H1 (cell line): ENCODE measurements at regions not wholly inside any gene's neighbourhood (a gene's known extent, or its start where the extent isn't known, plus 50 kb on each side); places are given as distances from the start of the nearest gene placed in this dataset.

ENCODE experiments used
- CTCF ChIA-PET: fragments of 300-600 bp; sonication (Branson Sonifier 250); formaldehyde crosslinking; loops from one replicate; lab custom pipeline; 2021; ENCODE audit not compliant: partially characterized antibody; lab: Charles Lee
- POLR2A ChIA-PET: fragments of 300-600 bp; sonication (Branson Sonifier 250); formaldehyde crosslinking; loops from one replicate; lab custom pipeline; 2021; ENCODE audit warnings: inconsistent platforms; ENCODE audit not compliant: partially characterized antibody; lab: Charles Lee
- DNase-seq, 2 experiments: peaks; one replicate each; pipeline versions ENCODE4 v3.0.0 to v3.0.0-alpha.2; 2010 to 2022; ENCODE audit warnings: low spot score in 2 of 2, low read depth in 1 of 2, mixed read lengths in 1 of 2
- FAIRE-seq: peaks from 2 replicates; lab custom pipeline; 2011; peaks lifted over from hg19 to GRCh38; lab: Jason Lieb, UNC
- H2AFZ ChIP-seq: 2 replicates; pipeline ENCODE4 v1.8.1; 2012; ENCODE audit warnings: low read length, inconsistent platforms
- H2AK5ac ChIP-seq: 2 replicates; pipeline ENCODE4 v1.6.1; 2013; ENCODE audit warnings: low read depth, low read length
- H2BK120ac ChIP-seq: replicated peaks from 2 replicates; pipeline ENCODE3; 2013; ENCODE audit warnings: low read depth, low read length, inconsistent platforms
- H2BK12ac ChIP-seq: 2 replicates; pipeline ENCODE4 v1.6.1; 2013; ENCODE audit warnings: low read depth, low read length
- H2BK15ac ChIP-seq: 2 replicates; pipeline ENCODE4 v1.6.1; 2013; ENCODE audit warnings: low read length
- H2BK20ac ChIP-seq: 2 replicates; pipeline ENCODE4 v1.6.1; 2013; ENCODE audit warnings: low read length
- H2BK5ac ChIP-seq: 2 replicates; pipeline ENCODE4 v1.6.1; 2013; ENCODE audit warnings: low read depth, low read length
- H3K14ac ChIP-seq: 2 replicates; pipeline ENCODE4 v1.6.1; 2013; ENCODE audit warnings: inconsistent platforms; ENCODE audit not compliant: insufficient read length
- H3K18ac ChIP-seq: 2 replicates; pipeline ENCODE4 v1.6.1; 2013; ENCODE audit warnings: low read length; ENCODE audit errors: extremely low read depth
- H3K23ac ChIP-seq: 2 replicates; pipeline ENCODE4 v1.6.1; 2013; ENCODE audit warnings: inconsistent platforms; ENCODE audit not compliant: insufficient read length
- H3K23me2 ChIP-seq: 2 replicates; pipeline ENCODE4 v1.6.1; 2013; ENCODE audit warnings: low read depth, low read length
- H3K27ac ChIP-seq: 2 replicates; pipeline ENCODE4 v1.6.1; 2011; ENCODE audit warnings: low read depth, low read length, inconsistent platforms
- H3K27me3 ChIP-seq, 4 experiments: replicated peaks in 1 of 4; 1 replicate in 1 of 4; 2 replicates in 3 of 4; pipeline versions ENCODE4 v1.6.1 to v1.8.1; 2011 to 2013; ENCODE audit warnings: low read length in 3 of 4, mild to moderate bottlenecking in 3 of 4, inconsistent platforms in 2 of 4, mixed read lengths in 2 of 4, moderate library complexity in 1 of 4; ENCODE audit not compliant: control insufficient read depth in 3 of 4, insufficient read depth in 3 of 4; ENCODE audit errors: extremely low read depth in 1 of 4
- H3K36me3 ChIP-seq, 4 experiments: 2 replicates each; pipeline versions ENCODE4 v1.6.1 to v1.8.1; 2011 to 2013; ENCODE audit warnings: mild to moderate bottlenecking in 4 of 4, low read length in 3 of 4, moderate library complexity in 2 of 4, control low read depth in 1 of 4, inconsistent platforms in 1 of 4; ENCODE audit not compliant: insufficient read depth in 4 of 4, control insufficient read depth in 2 of 4
- H3K4ac ChIP-seq: replicated peaks from 2 replicates; pipeline ENCODE3; 2013; ENCODE audit warnings: low read length, low read depth, mixed read lengths, inconsistent platforms; ENCODE audit not compliant: insufficient read length
- H3K4me1 ChIP-seq, 4 experiments: replicated peaks in 1 of 4; 1 replicate in 1 of 4; 2 replicates in 3 of 4; pipeline versions ENCODE4 v1.6.1 to v1.8.1; 2011 to 2013; ENCODE audit warnings: low read length in 3 of 4, inconsistent platforms in 2 of 4, mixed read lengths in 1 of 4; ENCODE audit not compliant: insufficient read depth in 4 of 4, control insufficient read depth in 3 of 4
- H3K4me2 ChIP-seq, 2 experiments: 2 replicates each; pipeline versions ENCODE4 v1.6.1 to v1.8.1; 2011 to 2013; ENCODE audit warnings: low read depth in 2 of 2, low read length in 2 of 2, control low read depth in 1 of 2, inconsistent platforms in 1 of 2, mild to moderate bottlenecking in 1 of 2; ENCODE audit not compliant: insufficient read depth in 1 of 2
- H3K4me3 ChIP-seq, 4 experiments: fragments of 200-600, 300-600 bp in 1 of 4; sonication (generic), shearing (Covaris generic), sonication (Bioruptor Twin) in 1 of 4; 2 replicates each; pipeline versions ENCODE4 v1.5.1 to v1.8.1; 2011 to 2016; ENCODE audit warnings: low read length in 4 of 4, low read depth in 3 of 4, control low read depth in 2 of 4, inconsistent platforms in 2 of 4, mild to moderate bottlenecking in 2 of 4, mixed read lengths in 1 of 4, moderate library complexity in 1 of 4; ENCODE audit not compliant: insufficient read depth in 2 of 4; ENCODE audit errors: extremely low read depth in 1 of 4
- H3K56ac ChIP-seq: replicated peaks from 2 replicates; pipeline ENCODE3; 2013; ENCODE audit warnings: low read depth, mild to moderate bottlenecking, mixed read lengths, low read length, inconsistent platforms; ENCODE audit not compliant: insufficient read length
- H3K79me1 ChIP-seq: 2 replicates; pipeline ENCODE4 v1.6.1; 2013; ENCODE audit warnings: low read depth, low read length, control low read depth
- H3K79me2 ChIP-seq, 2 experiments: 2 replicates each; pipeline versions ENCODE4 v1.6.1 to v1.8.1; 2012 to 2013; ENCODE audit warnings: low read length in 2 of 2, mild to moderate bottlenecking in 2 of 2, inconsistent platforms in 1 of 2; ENCODE audit not compliant: insufficient read depth in 2 of 2, control insufficient read depth in 1 of 2
- H3K9ac ChIP-seq, 4 experiments: replicated peaks in 1 of 4; 1 replicate in 1 of 4; 2 replicates in 3 of 4; pipeline versions ENCODE4 v1.6.1 to v1.8.1; 2011 to 2013; ENCODE audit warnings: low read depth in 3 of 4, low read length in 3 of 4, control low read depth in 2 of 4, mild to moderate bottlenecking in 2 of 4, moderate library complexity in 2 of 4, inconsistent platforms in 1 of 4; ENCODE audit errors: extremely low read depth in 1 of 4
- H3K9me3 ChIP-seq, 2 experiments: 2 replicates each; pipeline versions ENCODE4 v1.6.1 to v1.8.1; 2012 to 2013; ENCODE audit warnings: mild to moderate bottlenecking in 2 of 2, moderate library complexity in 2 of 2, control low read depth in 1 of 2, inconsistent platforms in 1 of 2, low read depth in 1 of 2, low read length in 1 of 2, mixed read lengths in 1 of 2; ENCODE audit not compliant: insufficient read depth in 2 of 2
- H4K20me1 ChIP-seq, 2 experiments: replicated peaks in 1 of 2; 2 replicates each; pipeline versions ENCODE3 to v1.8.1; 2011 to 2013; ENCODE audit warnings: inconsistent platforms in 2 of 2, low read length in 2 of 2, mild to moderate bottlenecking in 1 of 2; ENCODE audit not compliant: insufficient read depth in 2 of 2, control insufficient read depth in 1 of 2
- H4K5ac ChIP-seq: 2 replicates; pipeline ENCODE4 v1.6.1; 2013; ENCODE audit warnings: low read length, low read depth, mixed read lengths, inconsistent platforms; ENCODE audit not compliant: insufficient read length
- H4K8ac ChIP-seq: 2 replicates; pipeline ENCODE4 v1.8.0; 2013; ENCODE audit warnings: mild to moderate bottlenecking, moderate library complexity, low read length, inconsistent platforms; ENCODE audit not compliant: insufficient read depth; ENCODE audit errors: extremely low read depth
- H4K91ac ChIP-seq: replicated peaks from 2 replicates; pipeline ENCODE3; 2013; ENCODE audit warnings: low read length, mixed read lengths, inconsistent platforms; ENCODE audit not compliant: insufficient read length
- BRCA1 ChIP-seq: IDR thresholded peaks from 2 replicates; pipeline ENCODE4 v1.6.1; 2012; ENCODE audit warnings: low read depth, low read length, improper control_type of control experiment
- HDAC2 ChIP-seq, 2 experiments: fragments of 300-600 bp in 1 of 2; sonication (generic) in 1 of 2; IDR thresholded peaks; 2 replicates each; pipeline ENCODE4 v1.6.1; 2011 to 2012; ENCODE audit warnings: low read depth in 2 of 2, low read length in 2 of 2, mild to moderate bottlenecking in 2 of 2, moderate library complexity in 2 of 2, borderline replicate concordance in 1 of 2, inconsistent platforms in 1 of 2
- KDM1A ChIP-seq: fragments of 200-600, 300-600 bp; sonication (generic); IDR thresholded peaks from 2 replicates; pipeline ENCODE4 v1.7.1; 2016; ENCODE audit warnings: mild to moderate bottlenecking, low read length, borderline replicate concordance
- KDM5A ChIP-seq: fragments of 200-600 bp; IDR thresholded peaks from 2 replicates; pipeline ENCODE4 v1.7.1; 2012; ENCODE audit warnings: mild to moderate bottlenecking, low read length, inconsistent platforms, mixed read lengths
- RAD21 ChIP-seq, 2 experiments: IDR thresholded peaks in 1 of 2; conservative IDR thresholded peaks in 1 of 2; 2 replicates each; pipeline ENCODE4 v1.6.1; 2011; ENCODE audit warnings: low read depth in 2 of 2, low read length in 2 of 2, improper control_type of control experiment in 1 of 2, inconsistent platforms in 1 of 2, mild to moderate bottlenecking in 1 of 2, moderate library complexity in 1 of 2
- WGBS, 2 experiments: shearing (Covaris generic) in 1 of 2; methylation state at CpG; one replicate each; pipeline versions ENCODE4 v1.1.6 to v1.1.7; 2013 to 2015; ENCODE audit warnings: low lambda C conversion rate in 2 of 2, mixed read lengths in 2 of 2, inconsistent platforms in 1 of 2, low coverage in 1 of 2, missing lambda C conversion rate in 1 of 2; ENCODE audit not compliant: insufficient replicate concordance in 2 of 2, insufficient coverage in 1 of 2, insufficient read length in 1 of 2; ENCODE audit errors: extremely low coverage in 1 of 2, missing lambda C conversion rate in 1 of 2; 5-methylcytosine and 5-hydroxymethylcytosine counted together
- TF ChIP-seq, protein P1 (sequence below), 3 experiments: IDR thresholded peaks; 1 replicate in 2 of 3; 2 replicates in 1 of 3; pipeline versions ENCODE4 v1.5.1 to v1.6.1; 2011; ENCODE audit warnings: low read length in 3 of 3, mild to moderate bottlenecking in 3 of 3, inconsistent platforms in 2 of 3, low read depth in 1 of 3, moderate library complexity in 1 of 3; ENCODE audit not compliant: insufficient read depth in 1 of 3; ENCODE audit errors: control extremely low read depth in 1 of 3

DNA sequence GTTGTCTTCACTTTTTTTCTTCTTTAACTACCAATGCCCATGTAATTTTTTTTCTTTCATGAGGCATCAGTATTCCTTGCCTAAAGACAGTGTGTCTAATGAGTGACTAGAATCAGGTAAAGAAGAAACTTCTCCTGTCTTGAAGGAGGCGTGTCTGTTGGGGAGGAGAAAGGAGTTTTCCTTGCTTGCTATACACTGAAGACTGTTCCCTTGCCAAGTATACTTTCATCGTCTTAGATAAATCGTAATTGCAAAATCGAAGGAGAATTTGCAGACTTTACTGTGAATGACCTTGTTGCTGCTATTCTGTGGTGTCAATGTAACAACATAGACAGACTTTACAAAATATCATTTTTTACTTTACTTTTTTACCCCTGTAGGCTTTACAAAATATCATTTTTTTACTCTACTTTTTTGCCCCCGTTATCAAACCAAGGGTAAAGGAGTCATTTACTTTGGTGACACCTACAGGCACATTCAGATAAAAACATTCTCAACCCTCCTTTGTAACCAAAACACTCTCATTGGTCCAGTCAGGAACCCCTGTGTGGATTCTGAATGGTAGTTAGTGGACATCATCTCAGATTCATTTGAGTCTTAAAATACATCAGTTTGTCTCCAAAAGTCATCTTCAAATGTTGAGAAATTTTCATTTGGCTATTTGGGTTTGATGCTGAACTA, 232.4 kb downstream of the AHR start:
- no peak overlapping the region for H2BK12ac ChIP-seq
- H3K27me3 ChIP-seq, result no peaks in the 10 kb centered on the region
- H3K27ac ChIP-seq, result no peak overlapping the region
- no peak overlapping the region for H3K4me3 ChIP-seq
- H4K5ac ChIP-seq, result no peak overlapping the region
- H4K20me1 ChIP-seq, result no peaks in the 10 kb centered on the region
- no peak overlapping the region for H4K8ac ChIP-seq
- H3K14ac ChIP-seq, result no peak overlapping the region
- no peak overlapping the region for H2BK120ac ChIP-seq
- H2AK5ac ChIP-seq, result no peak overlapping the region
- no peak overlapping the region for H2AFZ ChIP-seq
- no peak overlapping the region for H3K9ac ChIP-seq
- no peaks in the 10 kb centered on the region for H3K9me3 ChIP-seq
- H4K91ac ChIP-seq, result no peak overlapping the region
- CTCF ChIA-PET, result interaction anchor here (0.7 to 2.2 kb wide), 6 partner anchors 8 to 639 kb away, joined by 3 to 7 read pairs (median 4); no protein-coding TSS in a partner anchor
- no peaks in the 10 kb centered on the region for H3K36me3 ChIP-seq
- POLR2A ChIA-PET, result no interaction called here
- no peak overlapping the region for H3K18ac ChIP-seq
- H3K23ac ChIP-seq, result no peak overlapping the region
- DNase-seq (no peak), FAIRE-seq (peak; percentile 87)
- H3K56ac ChIP-seq, result no peak overlapping the region
- peaks cover 0 to 3% (median 0%) of the 10 kb centered on the region in 4 experiments; a peak in 1 of 7 replicates for H3K4me1 ChIP-seq
- H2BK5ac ChIP-seq, result no peak overlapping the region
- no peak overlapping the region for H3K4me2 ChIP-seq
- H3K4ac ChIP-seq, result no peak overlapping the region
- no peak overlapping the region for H2BK15ac ChIP-seq
- no peak for TF ChIP-seq KDM5A
- TF ChIP-seq, protein P1, sequence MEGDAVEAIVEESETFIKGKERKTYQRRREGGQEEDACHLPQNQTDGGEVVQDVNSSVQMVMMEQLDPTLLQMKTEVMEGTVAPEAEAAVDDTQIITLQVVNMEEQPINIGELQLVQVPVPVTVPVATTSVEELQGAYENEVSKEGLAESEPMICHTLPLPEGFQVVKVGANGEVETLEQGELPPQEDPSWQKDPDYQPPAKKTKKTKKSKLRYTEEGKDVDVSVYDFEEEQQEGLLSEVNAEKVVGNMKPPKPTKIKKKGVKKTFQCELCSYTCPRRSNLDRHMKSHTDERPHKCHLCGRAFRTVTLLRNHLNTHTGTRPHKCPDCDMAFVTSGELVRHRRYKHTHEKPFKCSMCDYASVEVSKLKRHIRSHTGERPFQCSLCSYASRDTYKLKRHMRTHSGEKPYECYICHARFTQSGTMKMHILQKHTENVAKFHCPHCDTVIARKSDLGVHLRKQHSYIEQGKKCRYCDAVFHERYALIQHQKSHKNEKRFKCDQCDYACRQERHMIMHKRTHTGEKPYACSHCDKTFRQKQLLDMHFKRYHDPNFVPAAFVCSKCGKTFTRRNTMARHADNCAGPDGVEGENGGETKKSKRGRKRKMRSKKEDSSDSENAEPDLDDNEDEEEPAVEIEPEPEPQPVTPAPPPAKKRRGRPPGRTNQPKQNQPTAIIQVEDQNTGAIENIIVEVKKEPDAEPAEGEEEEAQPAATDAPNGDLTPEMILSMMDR (IDR thresholded peaks at IDR 0.05; ENCODE audit: control extremely low read depth in 1 of 3, insufficient read depth in 1 of 3, low read depth in 1 of 3, low read length in 3 of 3), result peak in 2 of 3 experiments; percentile 33 to 39; a peak in 2 of 4 replicates
- no peak for TF ChIP-seq BRCA1
- peak; percentile 61 to 68 for TF ChIP-seq RAD21 (IDR thresholded peaks at IDR 0.05 in 1 of 2, conservative IDR thresholded peaks at IDR 0.05 in 1 of 2; ENCODE audit: low read depth in 2 of 2, low read length in 2 of 2)
- TF ChIP-seq HDAC2 (IDR thresholded peaks at IDR 0.05; ENCODE audit: borderline replicate concordance in 1 of 2, low read depth in 2 of 2, low read length in 2 of 2), result no peak
- no peak for TF ChIP-seq KDM1A
- H2BK20ac ChIP-seq, result no peak overlapping the region
- no peaks in the 10 kb centered on the region; the same call in 1 of the 2 replicates for H3K23me2 ChIP-seq
- H3K79me2 ChIP-seq, result no peaks in the 10 kb centered on the region
- WGBS, 2 experiments, result 73% methylated on average over 5 of the region's 5 CpGs; no CpG with 5 or more reads in 1 of the 2 experiments
- no peaks in the 10 kb centered on the region for H3K79me1 ChIP-seq
